ENCODE measurements at regions not wholly inside any gene's neighbourhood (a gene's known extent, or its start where the extent isn't known, plus 50 kb on each side); places are given as distances from the start of the nearest gene placed in this dataset.

- dilution Hi-C loops (cut with MboI; ENCODE audit: extremely low pct_ligation_motif_present, low sequenced_read_pairs): no loop called here
- H3K79me2 ChIP-seq (ENCODE audit: control insufficient read depth, insufficient read depth, low read length): no peaks in the 10 kb centered on the region
- H3K9me1 ChIP-seq (ENCODE audit: control insufficient read depth, extremely low read depth, insufficient read depth, low read length): no peaks in the 10 kb centered on the region
- no peaks in the 10 kb centered on the region for H4K20me1 ChIP-seq (ENCODE audit: control insufficient read depth, extremely low read depth, insufficient read depth, low read length)
- H3K4me3 ChIP-seq (ENCODE audit: control insufficient read depth in 2 of 3, extremely low read depth in 1 of 3, insufficient read depth in 2 of 3, low read depth in 1 of 3, low read length in 3 of 3): no peak overlapping the region
- H3K4me1 ChIP-seq (ENCODE audit: control insufficient read depth, extremely low read depth, insufficient read depth, low read length): no peaks in the 10 kb centered on the region
- no peak for FAIRE-seq
- TF ChIP-seq CTCF (optimal IDR thresholded peaks at IDR 0.05 in 1 of 3, IDR thresholded peaks at IDR 0.05 in 1 of 3, conservative IDR thresholded peaks at IDR 0.05 in 1 of 3; ENCODE audit: extremely low read depth in 1 of 3, insufficient read depth in 2 of 3, low read length in 3 of 3): no peak
- no peak for TF ChIP-seq EZH2 (IDR thresholded peaks at IDR 0.05; ENCODE audit: low read length)
- no peak overlapping the region for H3K4me2 ChIP-seq (ENCODE audit: control insufficient read depth, extremely low read depth, insufficient read depth, low read depth, low read length)
- H3K36me3 ChIP-seq (ENCODE audit: control insufficient read depth in 2 of 2, extremely low read depth in 1 of 2, insufficient read depth in 2 of 2, low read length in 2 of 2): peaks cover 2 to 5% of the 10 kb centered on the region in 2 experiments
- no peaks in the 10 kb centered on the region for H3K9me3 ChIP-seq (ENCODE audit: control insufficient read depth, low read depth, low read length)
- no peak overlapping the region for H3K27ac ChIP-seq (ENCODE audit: control insufficient read depth, insufficient read depth, low read length)
- DNase-seq (ENCODE audit: low read depth, low spot score): no peak
- H3K9ac ChIP-seq (ENCODE audit: control insufficient read depth, extremely low read depth, insufficient read depth, low read length): no peak overlapping the region
- H2AFZ ChIP-seq (ENCODE audit: control insufficient read depth, low read length): no peak overlapping the region
- no peaks in the 10 kb centered on the region for H3K27me3 ChIP-seq (ENCODE audit: control insufficient read depth, extremely low read depth, insufficient read depth, low read length)
Observed at GRCh38 chr1:219993554-219994433, 52.5 kb downstream of the EPRS1 start.

- Histone ChIP-seq H3K4me3 (ENCODE audit: control insufficient read depth in 2 of 3, extremely low read depth in 1 of 3, insufficient read depth in 2 of 3, low read depth in 1 of 3, low read length in 3 of 3) (no peak overlapping the region), H3K36me3 (ENCODE audit: control insufficient read depth in 2 of 2, extremely low read depth in 1 of 2, insufficient read depth in 2 of 2, low read length in 2 of 2) (peaks cover 5 to 8% of the 10 kb centered on the region in 2 experiments), H3K9me1 (ENCODE audit: control insufficient read depth, extremely low read depth, insufficient read depth, low read length) (no peaks in the 10 kb centered on the region), H3K79me2 (ENCODE audit: control insufficient read depth, insufficient read depth, low read length) (no peaks in the 10 kb centered on the region), H3K4me2 (ENCODE audit: control insufficient read depth, extremely low read depth, insufficient read depth, low read depth, low read length) (no peak overlapping the region), H3K27ac (ENCODE audit: control insufficient read depth, insufficient read depth, low read length) (no peak overlapping the region), H4K20me1 (ENCODE audit: control insufficient read depth, extremely low read depth, insufficient read depth, low read length) (no peaks in the 10 kb centered on the region), H2AFZ (ENCODE audit: control insufficient read depth, low read length) (no peak overlapping the region), H3K27me3 (ENCODE audit: control insufficient read depth, extremely low read depth, insufficient read depth, low read length) (no peaks in the 10 kb centered on the region), H3K4me1 (ENCODE audit: control insufficient read depth, extremely low read depth, insufficient read depth, low read length) (no peaks in the 10 kb centered on the region), H3K9ac (ENCODE audit: control insufficient read depth, extremely low read depth, insufficient read depth, low read length) (no peak overlapping the region), H3K9me3 (ENCODE audit: control insufficient read depth, low read depth, low read length) (no peaks in the 10 kb centered on the region)
- no peak for DNase-seq (ENCODE audit: low read depth, low spot score)
- no peak for FAIRE-seq
- TF ChIP-seq CTCF (optimal IDR thresholded peaks at IDR 0.05 in 1 of 3, IDR thresholded peaks at IDR 0.05 in 1 of 3, conservative IDR thresholded peaks at IDR 0.05 in 1 of 3; ENCODE audit: extremely low read depth in 1 of 3, insufficient read depth in 2 of 3, low read length in 3 of 3) (no peak), EZH2 (IDR thresholded peaks at IDR 0.05; ENCODE audit: low read length) (no peak)
- dilution Hi-C loops (cut with MboI; ENCODE audit: extremely low pct_ligation_motif_present, low sequenced_read_pairs): no loop called here
Observed at GRCh38 chr1:219991919-219992318, 54.4 kb downstream of the EPRS1 start.

All from keratinocyte (primary cell).